GM18868 (cell line): ENCODE measurements at regions not wholly inside any gene's neighbourhood (a gene's known extent, or its start where the extent isn't known, plus 50 kb on each side); places are given as distances from the start of the nearest gene placed in this dataset.
"Not testable (repeated sequence)": the region's sequence is repeated elsewhere in the genome, so short reads cannot be mapped to it uniquely, and the experiment has no call there.

Source experiments
- ATAC-seq: cut with Tn5 transposase; IDR thresholded peaks from one replicate; pipeline ENCODE4 v1.9.1; 2021; ENCODE audit warnings: mild to moderate bottlenecking, moderate library complexity; ENCODE audit not compliant: unreplicated experiment

DNA sequence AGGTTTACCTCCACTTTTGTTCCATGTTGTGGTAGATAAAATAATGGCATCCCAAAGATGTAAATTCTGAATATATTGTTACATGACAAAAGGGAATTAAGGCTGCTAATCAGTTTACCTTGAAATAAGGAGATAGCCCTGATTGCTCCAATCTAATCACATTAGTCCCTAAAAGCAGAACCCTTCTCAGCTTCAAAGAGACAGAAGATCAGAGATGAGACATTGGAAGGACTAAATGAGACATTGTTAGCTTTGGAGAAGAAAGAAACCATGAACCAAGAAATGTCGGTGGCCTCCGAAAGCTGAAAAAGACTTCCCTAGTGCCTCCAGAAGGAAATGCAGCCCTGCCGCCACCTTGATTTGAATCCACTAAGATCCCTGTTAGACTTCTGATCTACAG lies 82.8 kb upstream of the PARP8 start:
- no peak for ATAC-seq

DNA sequence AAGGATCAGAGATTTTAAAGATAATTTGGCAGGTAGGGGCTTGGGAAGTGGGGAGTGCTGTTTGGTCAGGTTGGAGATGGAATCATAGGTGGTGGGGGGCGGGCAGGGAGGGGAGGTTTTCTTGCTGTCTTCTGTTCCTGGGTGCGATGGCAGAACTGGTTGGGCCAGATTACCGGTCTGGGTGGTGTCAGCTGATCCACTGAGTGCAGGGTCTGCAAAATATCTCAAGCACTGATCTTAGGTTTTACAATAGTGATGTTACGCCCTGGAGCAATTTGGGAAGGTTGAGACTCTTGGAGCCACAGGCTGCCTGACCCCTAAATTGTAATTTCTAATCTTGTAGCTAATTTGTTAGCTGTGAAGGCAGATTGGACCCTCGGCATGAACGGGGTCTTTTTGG lies 78.0 kb upstream of the PARP8 start:
- ATAC-seq = not testable (repeated sequence)

DNA sequence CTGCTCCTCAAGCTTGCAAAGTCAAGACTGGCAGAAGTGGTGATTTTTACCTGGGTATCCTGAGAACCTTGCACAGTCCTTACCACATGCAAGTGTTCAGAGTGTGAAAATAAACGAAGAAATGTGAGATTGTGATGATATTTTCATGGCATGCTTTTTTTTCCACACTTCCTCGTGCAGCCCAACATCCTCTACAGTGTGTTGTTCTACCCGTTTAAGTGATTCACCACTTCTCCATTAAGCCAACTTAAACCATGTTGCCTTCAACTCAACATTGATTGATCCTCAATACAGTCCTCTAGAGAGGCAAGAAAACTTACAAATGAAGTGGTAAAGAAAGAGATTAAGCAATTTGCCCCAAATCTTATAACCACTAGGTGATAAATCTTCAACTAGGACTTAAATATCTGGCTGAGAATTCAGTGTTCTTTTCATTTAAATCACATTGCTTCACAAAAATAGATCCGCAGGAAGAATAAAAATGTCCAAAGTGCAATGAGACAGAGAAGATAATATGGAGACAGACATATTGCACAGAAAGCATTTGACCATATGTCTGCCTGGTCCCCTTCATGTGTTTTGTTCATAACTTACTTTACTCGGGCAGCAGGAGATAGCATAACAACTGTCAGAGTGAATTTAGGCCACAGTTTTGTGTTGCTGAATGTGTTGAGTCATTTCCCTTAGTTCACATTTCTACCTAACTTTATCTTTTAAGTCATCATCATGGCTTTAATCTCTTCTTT lies 75.8 kb upstream of the PARP8 start:
- ATAC-seq = not testable (repeated sequence)

DNA sequence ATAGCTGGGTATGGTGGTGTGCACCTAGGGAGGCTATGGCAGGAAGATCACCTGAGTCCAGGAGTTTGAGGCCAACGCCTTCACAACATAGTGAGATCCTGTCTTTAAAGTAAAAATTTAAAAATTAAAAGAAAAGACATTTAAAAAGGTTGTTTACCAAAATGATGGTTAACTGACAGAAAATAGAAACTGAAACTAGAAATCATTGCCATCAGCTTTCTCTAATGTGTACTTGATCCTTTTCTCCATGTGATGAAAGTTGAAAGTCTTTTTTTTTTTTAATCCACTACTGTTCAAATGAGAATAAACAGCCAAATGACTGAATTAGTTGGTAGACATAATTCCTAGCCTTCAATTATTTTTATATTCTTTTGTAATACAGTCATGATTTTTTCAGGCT lies 75.1 kb upstream of the PARP8 start:
- not testable (repeated sequence) for ATAC-seq

DNA sequence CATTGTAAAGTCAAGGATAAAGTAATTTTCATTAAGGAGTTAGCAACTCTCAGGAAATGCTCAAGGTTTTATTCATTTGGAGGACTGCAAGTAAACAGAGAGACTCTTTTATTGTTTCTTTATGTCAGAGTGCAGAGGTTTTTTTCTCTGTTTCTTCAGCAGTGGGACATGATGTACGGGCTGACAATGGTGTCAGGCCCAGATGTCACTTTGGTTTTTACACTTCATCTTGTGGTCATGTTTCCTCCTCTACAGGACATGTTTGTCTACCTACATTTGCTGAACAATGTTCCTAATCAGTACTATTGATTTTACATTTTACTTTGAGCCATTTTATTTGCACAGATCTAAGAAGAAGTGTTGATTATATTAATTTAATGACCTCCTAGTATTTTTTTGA lies 72.8 kb upstream of the PARP8 start:
- no peak for ATAC-seq

- ATAC-seq = no peak
These were observed 71.2 kb upstream of the PARP8 start for GRCh38 chr5:50595199-50595598.

DNA sequence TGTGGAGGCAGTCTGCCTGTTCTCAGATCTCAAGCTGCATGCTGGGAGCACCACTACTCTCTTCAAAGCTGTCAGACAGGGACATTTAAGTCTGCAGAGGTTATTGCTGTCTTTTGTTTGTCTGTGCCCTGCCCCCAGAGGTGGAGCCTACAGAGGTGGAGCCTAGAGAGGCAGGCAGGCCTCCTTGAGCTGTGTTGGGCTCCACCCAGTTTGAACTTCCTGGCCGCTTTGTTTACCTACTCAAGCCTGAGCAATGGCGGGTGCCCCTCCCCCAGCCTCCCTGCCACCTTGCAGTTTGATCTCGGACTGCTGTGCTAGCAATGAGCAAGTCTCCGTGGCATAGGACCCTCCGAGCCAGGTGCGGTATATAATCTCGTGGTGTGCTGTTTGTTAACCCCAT lies 64.9 kb upstream of the PARP8 start:
- ATAC-seq = not testable (repeated sequence)

- ATAC-seq = no peak
These were observed 60.3 kb upstream of the PARP8 start for GRCh38 chr5:50606179-50606578.

GRCh38 chr5:50607456-50607855 lies 59.0 kb upstream of the PARP8 start:
- not testable (repeated sequence) for ATAC-seq

GRCh38 chr5:50607953-50608705 lies 58.3 kb upstream of the PARP8 start:
- not testable (repeated sequence) for ATAC-seq

DNA sequence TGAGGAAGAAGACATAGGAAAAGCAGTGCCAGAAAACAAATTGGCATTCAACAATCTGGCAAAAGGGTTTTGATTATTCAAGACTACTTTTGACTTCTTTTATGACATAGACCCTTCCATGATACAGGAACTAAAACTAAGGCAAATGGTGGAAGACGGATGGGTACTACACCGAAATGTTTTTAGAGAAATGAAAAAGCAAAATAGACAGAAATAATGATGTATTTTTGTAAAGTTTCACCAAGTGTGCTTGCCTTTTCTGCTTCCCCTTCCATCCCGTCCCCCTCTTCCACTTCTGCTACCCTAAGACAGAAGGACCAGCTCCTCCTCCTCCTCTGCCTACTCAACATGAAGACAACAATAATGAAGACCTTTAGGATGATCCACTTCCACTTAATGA lies 53.4 kb upstream of the PARP8 start:
- ATAC-seq = not testable (repeated sequence)
